B cell (primary cell): ENCODE measurements at regions not wholly inside any gene's neighbourhood (a gene's known extent, or its start where the extent isn't known, plus 50 kb on each side); places are given as distances from the start of the nearest gene placed in this dataset.

Source experiments
- ATAC-seq: fragments of 200-7000 bp; cut with Tn5 transposase; one replicate; pipeline ENCODE4 v1.10.0; 2021; ENCODE audit warnings: low read depth, mild to moderate bottlenecking, moderate number of reproducible peaks, moderate library complexity
- CTCF ChIA-PET: fragments of 350-600 bp; sonication (Branson Sonifier 250); formaldehyde crosslinking; loops from one replicate; lab custom pipeline; 2021; ENCODE audit warnings: antibody characterized with exemption, inconsistent platforms; lab: Charles Lee
- POLR2A ChIA-PET: fragments of 350-600 bp; sonication (Branson Sonifier 250); formaldehyde crosslinking; loops from one replicate; lab custom pipeline; 2021; ENCODE audit warnings: antibody characterized with exemption; lab: Charles Lee
- DNase-seq: peaks from one replicate; pipeline ENCODE4 v3.0.0; 2013
- H2AFZ ChIP-seq: 2 replicates; pipeline ENCODE4 v1.6.1; 2012; ENCODE audit warnings: mild to moderate bottlenecking, low read depth, low read length; ENCODE audit not compliant: insufficient read depth, poor library complexity, severe bottlenecking
- H3K27ac ChIP-seq, 2 donors: 1 replicate in 1 of 2; 2 replicates in 1 of 2; pipeline ENCODE4 v1.5.1; 2012 to 2013; ENCODE audit warnings: low read length in 2 of 2, mild to moderate bottlenecking in 2 of 2, moderate library complexity in 1 of 2
- H3K27me3 ChIP-seq, 4 experiments: fragments of 200-600 bp in 1 of 4; sonication (generic) in 1 of 4; replicated peaks in 1 of 4; 1 replicate in 2 of 4; 2 replicates in 2 of 4; pipeline versions ENCODE4 v1.6.1 to v1.7.0; 2013 to 2016; ENCODE audit warnings: low read length in 3 of 4, mild to moderate bottlenecking in 2 of 4, mixed read lengths in 1 of 4, moderate library complexity in 1 of 4; ENCODE audit not compliant: insufficient read depth in 4 of 4, control insufficient read depth in 3 of 4; ENCODE audit errors: control extremely low read depth in 1 of 4
- H3K36me3 ChIP-seq, 2 experiments: replicated peaks in 1 of 2; 1 replicate in 1 of 2; 2 replicates in 1 of 2; pipeline versions ENCODE4 v1.6.1 to v1.7.1; 2013; ENCODE audit warnings: low read length in 1 of 2; ENCODE audit not compliant: insufficient read depth in 2 of 2, control insufficient read depth in 1 of 2; ENCODE audit errors: control extremely low read depth in 1 of 2, extremely low read depth in 1 of 2
- H3K4me1 ChIP-seq, 2 donors: fragments of 200-600 bp in 1 of 2; sonication (generic) in 1 of 2; 1 replicate in 1 of 2; 2 replicates in 1 of 2; pipeline versions ENCODE4 v1.5.1 to v1.6.1; 2013 to 2017; ENCODE audit warnings: low read length in 2 of 2; ENCODE audit not compliant: control insufficient read depth in 2 of 2, insufficient read depth in 2 of 2
- H3K4me2 ChIP-seq: replicated peaks from 2 replicates; pipeline ENCODE3; 2012; ENCODE audit warnings: mild to moderate bottlenecking, low read depth, low read length; ENCODE audit not compliant: poor library complexity, severe bottlenecking
- H3K4me3 ChIP-seq, 5 experiments: fragments of 200-600 bp in 1 of 5; sonication (generic) in 1 of 5; 1 replicate in 3 of 5; 2 replicates in 2 of 5; pipeline versions ENCODE4 v1.5.1 to v1.7.0; 2011 to 2016; ENCODE audit warnings: low read length in 4 of 5, mild to moderate bottlenecking in 4 of 5, low read depth in 2 of 5, control low read depth in 1 of 5, moderate library complexity in 1 of 5; ENCODE audit not compliant: insufficient read depth in 1 of 5; ENCODE audit errors: control extremely low read depth in 1 of 5, extremely low read depth in 1 of 5
- H3K79me2 ChIP-seq: fragments of 200-600 bp; sonication (generic); one replicate; pipeline ENCODE4 v1.6.0; 2016; ENCODE audit warnings: low read length; ENCODE audit not compliant: control insufficient read depth, insufficient read depth
- H3K9ac ChIP-seq: fragments of 200-600 bp; sonication (generic); 2 replicates; pipeline ENCODE4 v1.6.1; 2017; ENCODE audit warnings: mild to moderate bottlenecking, low read length, moderate library complexity
- H3K9me3 ChIP-seq, 3 donors: one replicate each; pipeline versions ENCODE4 v1.6.1 to v1.7.1; 2013; ENCODE audit warnings: low read length in 2 of 3; ENCODE audit not compliant: control insufficient read depth in 2 of 3, insufficient read depth in 1 of 3; ENCODE audit errors: control extremely low read depth in 1 of 3
- H4K20me1 ChIP-seq: 2 replicates; pipeline ENCODE4 v1.6.0; 2012; ENCODE audit warnings: mild to moderate bottlenecking, low read length; ENCODE audit not compliant: insufficient read depth, control insufficient read depth, poor library complexity, severe bottlenecking
- H3K27ac Mint-ChIP-seq: one replicate; pipeline ENCODE4 v1.8.0; 2021; ENCODE audit warnings: mixed read lengths
- H3K27me3 Mint-ChIP-seq: one replicate; pipeline ENCODE4 v1.8.0; 2021; ENCODE audit warnings: mixed read lengths
- H3K4me1 Mint-ChIP-seq: one replicate; pipeline ENCODE4 v1.8.0; 2021; ENCODE audit warnings: mixed read lengths
- H3K4me3 Mint-ChIP-seq: one replicate; pipeline ENCODE4 v1.8.0; 2021; ENCODE audit warnings: mixed read lengths
- H3K9me3 Mint-ChIP-seq: one replicate; pipeline ENCODE4 v1.8.0; 2022; ENCODE audit warnings: mixed read lengths; ENCODE audit not compliant: insufficient read depth
- CTCF ChIP-seq: fragments of 200-600 bp; IDR thresholded peaks from one replicate; pipeline ENCODE4 v1.8.0; 2022; ENCODE audit warnings: antibody characterized with exemption, mild to moderate bottlenecking
- EZH2 ChIP-seq: IDR thresholded peaks from 2 replicates; pipeline ENCODE4 v1.6.1; 2012; ENCODE audit warnings: borderline replicate concordance, low read depth, mild to moderate bottlenecking, moderate library complexity, low read length; ENCODE audit not compliant: insufficient read depth, poor library complexity, severe bottlenecking
- WGBS: methylation state at CpG from one replicate; pipeline ENCODE4 v1.1.5; 2013; ENCODE audit warnings: missing lambda C conversion rate; ENCODE audit not compliant: insufficient coverage; 5-methylcytosine and 5-hydroxymethylcytosine counted together
- intact Hi-C: fragments of 100-400 bp; cut with micrococcal nuclease; formaldehyde crosslinking; loops from one replicate; pipeline ENCODE4 v1.10.0; 2022

GRCh38 chr12:34214011-34214410 is 191.7 kb downstream of the ALG10 start:
- DNase-seq = no peak
- H3K9me3 Mint-ChIP-seq = no peaks in the 10 kb centered on the region
- WGBS = 92% methylated on average over 9 of the region's 9 CpGs

More at GRCh38 chr12:34214011-34214410, 191.7 kb downstream of the ALG10 start:
- Histone ChIP-seq H3K4me2 (no peak overlapping the region), H3K27ac (no peak overlapping the region), H4K20me1 (no peaks in the 10 kb centered on the region), H3K4me3 (no peak overlapping the region), H3K9ac (no peak overlapping the region), H3K9me3 (peaks cover 0 to 21% (median 0%) of the 10 kb centered on the region in 3 donors), H3K27me3 (peaks cover 0 to 5% (median 2%) of the 10 kb centered on the region in 4 experiments), H2AFZ (no peak overlapping the region), H3K79me2 (no peaks in the 10 kb centered on the region), H3K36me3 (no peaks in the 10 kb centered on the region), H3K4me1 (peaks cover 3 to 9% of the 10 kb centered on the region in 2 donors)
- intact Hi-C loops = no loop called here
- ChIA-PET POLR2A (no interaction called here), CTCF (no interaction called here)
- H3K4me1 Mint-ChIP-seq = peaks cover 4% of the 10 kb centered on the region
- no peak for ATAC-seq
- no peak overlapping the region for H3K4me3 Mint-ChIP-seq
- no peak overlapping the region for H3K27ac Mint-ChIP-seq
- H3K27me3 Mint-ChIP-seq = peaks cover 7% of the 10 kb centered on the region
- TF ChIP-seq EZH2 (no peak), CTCF (no peak)
